NCI-H1930 (cell line): ENCODE measurements at regions not wholly inside any gene's neighbourhood (a gene's known extent, or its start where the extent isn't known, plus 50 kb on each side); places are given as distances from the start of the nearest gene placed in this dataset.
"Not testable (repeated sequence)": the region's sequence is repeated elsewhere in the genome, so short reads cannot be mapped to it uniquely, and the experiment has no call there.

Source experiments
- DNase-seq, 2 experiments: peaks; one replicate each; lab custom pipeline; 2025; lab: John Stamatoyannopoulos, UW

DNA sequence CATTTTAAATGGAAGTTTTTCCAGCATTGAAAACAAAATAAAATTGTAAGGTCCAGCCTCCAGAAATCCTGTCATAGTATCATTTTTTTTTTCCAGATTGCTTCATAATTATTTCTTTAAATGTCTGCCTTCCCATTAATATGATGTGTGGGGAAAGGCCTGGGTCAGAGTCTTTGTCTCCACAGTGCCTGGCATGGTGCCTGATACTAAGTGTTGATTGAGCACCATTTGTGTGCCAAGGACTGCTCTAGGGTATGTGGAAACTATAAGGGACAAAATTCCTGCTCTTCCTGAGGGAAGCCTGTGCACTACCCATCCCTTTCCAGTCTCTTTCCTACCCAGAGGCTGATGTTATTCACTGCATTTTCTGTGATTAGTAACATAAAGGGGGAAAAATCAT is 53.1 kb upstream of the BEND4 start:
- DNase-seq, result no peak

DNA sequence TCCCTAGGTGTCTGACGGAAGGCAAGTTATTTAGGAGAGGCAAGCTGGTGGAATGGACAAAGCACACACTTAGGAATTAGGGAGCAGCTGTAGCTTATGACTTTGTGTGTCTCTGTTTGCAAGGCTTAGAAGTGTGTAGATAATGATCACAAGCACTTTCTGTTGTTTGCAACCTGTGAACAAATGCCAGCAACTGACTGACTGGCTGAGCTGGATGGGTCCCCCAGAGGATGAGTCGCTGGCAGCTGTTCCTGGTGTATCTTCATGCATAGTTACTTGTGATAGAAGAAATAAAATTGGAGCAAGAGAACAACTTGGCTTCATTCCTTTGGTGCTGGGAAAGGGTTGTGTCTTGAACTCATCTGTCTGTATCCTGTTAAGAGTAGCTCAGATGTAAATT is 64.2 kb upstream of the BEND4 start:
- no peak for DNase-seq

DNA sequence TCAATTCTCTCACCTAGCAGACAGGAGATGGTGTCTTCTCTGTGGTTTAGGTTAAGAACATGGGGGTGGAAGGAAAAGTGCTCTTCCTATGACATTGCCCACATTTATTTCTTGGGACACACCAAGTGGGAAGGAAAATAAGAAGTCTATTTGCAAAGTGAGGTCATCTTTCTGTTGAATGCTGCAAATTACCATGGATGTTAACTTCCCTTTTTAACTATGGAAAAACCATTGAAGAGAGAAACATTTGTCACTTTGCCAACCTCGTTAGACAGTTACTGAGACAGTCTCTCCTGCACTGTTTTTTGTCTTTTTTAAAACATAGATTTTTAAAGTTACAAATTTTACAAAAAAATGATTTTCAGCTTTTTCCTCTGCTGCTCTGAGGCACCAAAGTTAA is 72.8 kb upstream of the BEND4 start:
- DNase-seq, result no peak

DNA sequence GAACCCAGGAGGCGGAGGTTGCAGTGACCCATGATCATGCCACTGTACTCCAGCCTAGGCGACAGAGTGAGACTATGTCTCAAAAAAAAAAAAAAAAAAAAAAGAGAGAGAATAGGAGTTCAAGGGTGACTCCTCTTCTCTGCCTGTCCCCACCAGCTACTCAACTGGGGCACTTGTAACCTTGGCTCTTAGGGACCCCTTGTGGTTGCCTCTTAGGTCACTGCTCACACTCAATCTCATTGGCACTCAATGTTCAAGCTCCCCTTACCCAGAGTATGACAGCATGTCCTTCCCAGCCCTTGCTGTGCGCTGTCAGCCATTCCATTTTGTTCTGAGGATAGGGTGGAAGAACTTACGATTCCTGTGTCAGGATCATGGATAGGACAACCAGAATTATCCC is 82.4 kb upstream of the BEND4 start:
- no peak for DNase-seq

DNA sequence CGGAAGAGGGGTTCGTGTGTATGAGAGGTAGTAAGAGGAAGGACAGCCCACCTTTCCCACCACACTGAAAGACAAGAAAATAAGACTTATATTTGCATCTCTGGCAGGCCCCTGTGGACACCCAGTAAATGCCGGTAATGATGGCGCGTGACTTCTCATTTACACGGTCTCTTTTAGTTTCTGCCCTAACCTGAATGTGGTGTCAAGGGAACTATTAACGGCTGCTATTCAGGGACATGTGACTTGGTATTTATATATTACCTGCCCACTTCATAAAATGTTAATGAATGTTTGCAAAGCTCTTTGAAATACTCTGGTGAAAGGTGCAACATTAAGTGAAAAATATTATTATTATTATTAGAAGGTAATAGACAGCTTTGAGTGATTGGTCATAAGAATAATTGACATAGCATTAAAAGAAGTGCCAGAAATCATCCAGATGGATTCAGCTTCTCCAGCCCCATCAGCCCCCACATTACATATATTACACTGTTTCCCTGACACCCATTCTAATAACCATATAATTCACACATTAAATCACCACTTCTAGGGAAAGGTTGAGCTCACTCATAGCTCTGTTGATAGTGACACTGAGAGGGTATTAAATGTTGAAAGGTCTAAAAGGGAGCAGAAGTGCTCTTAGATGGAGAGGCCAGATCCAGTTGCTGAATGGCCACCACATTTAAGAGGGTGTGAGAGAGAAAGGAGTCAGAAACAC is 83.0 kb upstream of the BEND4 start:
- no peak for DNase-seq

DNA sequence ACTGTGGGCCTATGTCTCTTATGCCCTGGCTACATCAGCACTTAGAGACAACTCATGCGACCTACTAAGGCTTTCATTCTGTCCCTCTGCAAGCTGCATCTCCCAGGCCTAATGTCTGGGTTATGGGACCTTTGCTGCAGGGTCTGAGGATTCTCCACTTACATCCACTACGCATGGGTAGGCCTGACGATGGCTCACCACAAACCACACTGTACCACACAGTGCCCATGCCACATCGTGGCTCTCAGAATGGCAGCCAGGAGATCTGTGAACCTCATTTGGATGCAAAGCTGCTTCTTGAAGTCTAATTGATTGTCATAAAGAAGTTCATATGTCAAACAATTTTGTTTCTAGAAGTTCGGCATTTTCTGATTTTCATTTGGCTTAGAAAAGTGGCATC is 84.6 kb upstream of the BEND4 start:
- no peak for DNase-seq

DNA sequence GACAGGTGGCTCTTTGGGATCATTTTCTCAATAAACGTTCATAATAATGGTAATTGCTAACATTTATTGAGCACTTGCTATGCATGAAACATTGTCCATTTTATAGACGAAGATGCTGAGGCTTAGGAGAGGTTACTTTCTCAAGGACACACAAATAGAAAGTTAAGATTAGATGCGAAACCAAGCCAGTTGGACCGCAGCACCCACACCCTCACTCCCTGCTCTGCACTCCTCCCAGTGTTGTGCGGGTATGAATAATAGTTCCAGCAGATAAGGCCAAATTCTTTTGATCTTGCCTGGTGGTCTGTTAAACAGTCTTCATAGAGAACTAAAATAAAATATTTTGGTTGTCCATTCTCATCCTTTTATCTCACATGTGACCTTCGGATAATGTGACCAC is 85.0 kb upstream of the BEND4 start:
- no peak for DNase-seq

DNA sequence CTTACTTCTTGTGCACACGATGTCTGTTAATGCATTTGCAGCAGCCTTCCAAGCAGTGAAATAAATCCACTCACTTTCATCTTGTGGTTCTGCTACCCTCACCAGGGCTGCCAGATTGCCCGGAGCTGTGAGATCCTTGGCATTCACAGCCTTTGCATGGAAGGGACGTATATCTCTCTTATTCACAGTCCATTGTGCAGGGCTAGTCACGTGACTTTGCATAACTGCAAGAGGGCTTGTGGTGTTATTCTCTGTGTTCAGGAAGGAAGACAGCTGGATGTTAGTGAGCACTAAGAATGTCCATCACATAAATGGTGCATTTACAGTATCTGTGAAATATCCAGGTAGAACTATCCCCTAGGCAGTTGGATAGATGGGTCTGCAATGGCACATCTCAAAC is 96.5 kb upstream of the BEND4 start:
- no peak for DNase-seq

DNA sequence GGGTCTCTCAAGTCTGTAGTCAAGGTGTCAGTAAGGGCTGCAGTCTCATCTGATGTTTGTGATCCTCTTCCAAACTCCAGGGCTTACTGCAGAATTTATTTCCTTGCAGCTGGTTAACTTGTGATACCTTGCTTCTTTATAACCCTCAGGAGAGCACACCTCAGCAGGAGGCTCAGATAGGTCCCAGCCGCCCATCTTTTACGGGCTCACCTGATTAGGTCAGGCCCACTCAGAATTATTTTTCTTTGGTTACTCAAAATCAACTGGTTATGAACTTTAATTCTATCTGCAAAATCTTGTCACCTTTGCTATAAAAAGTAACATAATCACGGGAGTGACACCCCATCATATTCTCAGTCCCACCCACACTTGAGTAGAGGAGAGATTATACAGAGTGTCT is 99.9 kb upstream of the BEND4 start:
- no peak for DNase-seq

DNA sequence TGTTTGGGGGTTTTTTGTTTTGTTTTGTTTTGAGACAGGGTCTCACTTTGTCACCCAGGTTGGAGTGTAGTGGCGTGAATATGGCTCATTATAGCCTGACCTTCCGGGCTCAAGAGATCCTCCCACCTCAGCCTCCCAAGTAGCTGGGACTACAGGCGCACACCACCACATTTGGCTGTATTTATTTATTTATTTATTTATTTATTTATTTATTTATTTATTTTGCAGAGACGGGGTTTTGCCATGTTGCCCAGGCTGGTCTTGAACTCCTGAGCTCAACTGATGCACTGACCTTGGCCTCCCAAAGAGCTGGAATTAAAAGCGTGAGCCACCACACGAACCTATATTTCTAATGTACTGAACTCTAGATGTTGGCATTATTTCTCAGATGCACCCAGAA is 105.2 kb upstream of the BEND4 start:
- not testable (repeated sequence) for DNase-seq

DNA sequence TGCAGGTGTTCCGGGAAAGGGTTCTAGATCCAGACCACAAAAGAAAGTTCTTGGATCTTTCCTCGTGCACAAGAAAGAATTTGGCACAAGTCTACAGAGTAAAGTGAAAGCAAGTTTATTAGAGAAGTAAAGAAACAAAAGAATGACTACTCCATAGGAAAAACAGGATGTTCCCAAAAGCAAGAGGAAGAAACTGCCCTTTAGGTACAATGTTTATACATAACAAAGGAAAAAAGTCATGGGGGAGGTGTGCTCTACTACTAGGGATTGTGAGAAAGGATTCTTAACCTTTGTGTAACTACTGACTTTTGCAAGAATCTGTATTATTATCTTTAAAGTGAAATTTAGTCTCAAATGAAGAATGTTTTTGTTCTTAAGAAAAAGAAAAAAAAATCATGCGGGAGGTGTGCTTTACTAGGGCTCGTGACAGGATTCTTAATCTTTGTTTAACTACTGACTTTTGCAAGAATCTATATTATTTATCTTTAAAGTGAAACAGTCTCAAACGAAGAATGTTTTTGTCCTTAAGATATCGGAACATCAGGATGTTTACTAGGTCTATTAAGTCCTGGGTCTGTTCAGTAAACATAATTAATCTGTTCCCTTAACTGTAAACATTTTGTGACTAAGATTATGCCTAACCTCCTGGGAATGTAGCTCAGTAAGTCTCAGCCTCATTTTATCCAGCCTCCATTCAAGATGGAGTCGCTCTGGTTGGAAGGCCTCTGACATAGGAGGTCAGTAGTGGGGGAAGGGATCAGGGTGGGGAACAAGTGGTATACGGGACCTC is 110.4 kb upstream of the BEND4 start:
- no peak for DNase-seq

DNA sequence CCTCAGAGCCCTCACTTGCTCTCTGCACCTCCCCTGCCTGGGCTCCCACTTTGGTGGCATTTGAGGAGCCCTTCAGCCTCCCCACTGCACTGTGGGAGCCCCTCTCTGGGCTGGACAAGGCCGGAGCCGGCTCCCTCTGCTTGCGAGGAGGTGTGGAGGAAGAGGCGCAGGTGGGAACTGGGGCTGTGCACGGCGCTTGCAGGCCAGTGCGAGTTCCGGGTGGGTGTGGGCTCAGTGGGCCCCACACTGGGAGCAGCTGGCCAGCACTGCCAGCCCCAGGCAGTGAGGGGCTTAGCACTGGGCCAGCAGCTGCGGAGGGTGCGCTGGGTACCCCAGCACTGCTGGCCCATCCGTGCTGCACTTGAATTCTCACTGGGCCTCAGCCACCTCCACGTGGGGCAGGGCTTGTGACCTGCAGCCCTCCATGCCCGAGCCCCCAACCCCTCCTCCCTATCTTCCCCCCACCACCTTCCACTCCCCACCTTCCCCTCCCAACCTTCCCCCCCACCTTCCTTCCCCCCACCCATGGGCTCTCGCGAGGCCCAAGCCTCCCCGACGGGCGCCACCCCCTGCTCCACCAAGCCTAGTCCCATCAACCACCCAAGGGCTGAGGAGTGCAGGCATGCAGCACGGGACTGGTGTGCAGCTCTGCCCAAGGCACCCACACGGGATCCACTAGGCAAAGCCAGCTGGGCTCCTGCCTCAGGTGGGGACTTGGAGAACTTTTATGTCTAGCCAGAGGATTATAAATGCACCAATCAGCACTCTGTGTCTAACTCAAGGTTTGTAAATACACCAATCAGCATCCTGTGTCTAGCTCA is 113.5 kb upstream of the BEND4 start:
- DNase-seq, result no peak

DNA sequence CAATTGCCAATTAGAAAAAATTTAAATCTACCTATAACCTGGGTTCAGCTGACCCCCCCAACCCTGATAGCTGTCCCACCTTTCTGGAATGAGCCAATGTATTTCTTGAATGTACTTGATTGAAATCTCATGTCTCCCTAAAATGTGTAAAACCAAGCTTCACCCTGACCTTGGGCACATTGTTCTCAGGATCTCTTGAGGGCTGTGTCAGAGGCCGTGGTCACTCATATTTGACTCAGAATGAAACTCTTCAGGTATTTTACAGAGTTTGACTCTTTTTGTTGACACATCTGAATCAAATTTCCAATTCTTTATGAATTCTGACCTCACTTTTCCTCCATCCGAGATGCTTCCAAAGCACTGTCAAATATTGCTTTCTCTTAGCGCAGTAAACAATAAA is 115.3 kb upstream of the BEND4 start:
- DNase-seq, result no peak

DNA sequence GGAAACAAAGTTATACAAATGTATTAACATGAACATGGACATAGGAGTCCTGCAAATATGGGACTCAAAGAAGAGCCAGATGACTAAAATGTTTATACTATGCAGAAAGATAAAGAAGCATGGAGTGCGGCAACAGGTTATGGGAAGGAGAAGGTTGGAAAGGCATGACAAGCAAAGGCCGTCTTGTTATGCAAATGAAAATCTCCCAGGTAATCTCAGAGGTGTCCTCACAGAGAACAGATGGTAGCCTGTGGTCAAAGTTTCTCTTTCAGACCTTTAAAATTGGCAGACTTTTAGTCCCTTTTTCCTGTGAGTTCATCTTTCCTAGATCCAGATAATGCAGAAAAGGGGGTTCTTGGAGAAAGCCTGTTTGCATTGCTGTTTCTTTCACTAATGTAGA is 116.4 kb upstream of the BEND4 start:
- DNase-seq, result no peak

DNA sequence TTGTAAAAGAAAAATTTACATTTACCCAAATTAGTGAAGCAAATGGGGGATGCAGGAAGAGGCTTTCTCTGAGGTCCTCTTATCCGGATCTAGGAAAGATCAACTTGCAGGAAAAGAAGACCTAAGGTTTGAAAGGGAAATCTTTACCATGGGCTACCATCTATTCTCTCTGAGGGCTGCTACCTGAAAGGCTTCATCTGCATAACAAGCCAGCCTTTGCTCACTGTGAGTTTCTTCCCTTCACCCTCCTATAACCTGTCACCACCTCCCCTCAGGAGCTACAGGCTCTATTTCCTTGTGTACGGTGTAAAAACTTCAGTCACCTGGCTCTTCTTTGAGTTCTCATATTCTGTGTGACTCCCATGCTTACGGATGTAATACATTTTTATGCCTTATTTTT is 118.6 kb upstream of the BEND4 start:
- DNase-seq, result no peak

DNA sequence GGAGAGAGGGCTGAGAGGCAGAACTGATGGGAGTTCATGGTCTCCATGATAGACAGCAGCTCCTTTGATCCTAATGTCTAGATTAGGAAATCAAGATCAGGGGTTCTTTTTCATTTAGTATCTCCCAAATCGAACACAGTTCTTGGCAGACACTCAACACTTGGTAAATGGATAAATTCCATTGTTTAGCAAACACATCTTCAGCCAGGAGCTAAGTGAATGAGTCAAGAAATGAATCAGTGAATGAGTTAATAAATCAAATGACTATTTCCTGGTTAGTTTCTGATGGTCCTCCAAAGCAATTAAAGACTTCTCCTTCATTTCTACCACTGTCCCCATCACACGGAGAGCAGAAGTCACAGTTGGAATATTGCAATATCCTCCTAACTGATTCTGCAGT is 120.0 kb upstream of the SHISA3 start:
- DNase-seq, result no peak

DNA sequence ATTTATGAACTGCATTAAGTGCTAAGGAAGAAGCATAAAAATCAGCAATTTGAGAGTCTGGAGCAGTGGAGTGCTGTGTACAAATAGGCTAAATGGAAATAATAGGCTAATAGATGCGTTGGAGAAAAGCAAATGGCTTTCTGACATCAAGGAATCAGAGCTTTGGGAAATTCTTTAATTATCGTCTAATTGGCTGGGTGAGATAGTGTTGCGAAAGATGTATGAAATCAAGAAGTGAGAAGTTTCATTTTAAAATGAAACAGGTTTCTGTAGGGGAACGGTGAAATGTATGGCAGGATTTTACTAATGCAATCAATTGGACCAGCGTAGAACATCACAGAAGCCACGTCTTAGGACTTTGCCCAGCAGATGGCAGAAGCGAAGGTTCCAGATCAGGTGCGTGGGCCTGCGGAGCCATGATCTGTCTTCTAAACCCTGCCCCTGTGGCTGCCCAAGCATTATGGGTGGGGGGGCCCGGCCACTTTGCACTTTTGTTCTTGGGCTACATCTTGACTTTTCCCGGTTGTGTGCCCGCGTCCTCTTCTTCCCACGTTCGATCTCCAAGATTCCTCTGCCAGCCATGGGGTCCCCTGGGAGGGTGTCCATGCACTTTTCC is 118.5 kb upstream of the SHISA3 start:
- DNase-seq, result no peak

DNA sequence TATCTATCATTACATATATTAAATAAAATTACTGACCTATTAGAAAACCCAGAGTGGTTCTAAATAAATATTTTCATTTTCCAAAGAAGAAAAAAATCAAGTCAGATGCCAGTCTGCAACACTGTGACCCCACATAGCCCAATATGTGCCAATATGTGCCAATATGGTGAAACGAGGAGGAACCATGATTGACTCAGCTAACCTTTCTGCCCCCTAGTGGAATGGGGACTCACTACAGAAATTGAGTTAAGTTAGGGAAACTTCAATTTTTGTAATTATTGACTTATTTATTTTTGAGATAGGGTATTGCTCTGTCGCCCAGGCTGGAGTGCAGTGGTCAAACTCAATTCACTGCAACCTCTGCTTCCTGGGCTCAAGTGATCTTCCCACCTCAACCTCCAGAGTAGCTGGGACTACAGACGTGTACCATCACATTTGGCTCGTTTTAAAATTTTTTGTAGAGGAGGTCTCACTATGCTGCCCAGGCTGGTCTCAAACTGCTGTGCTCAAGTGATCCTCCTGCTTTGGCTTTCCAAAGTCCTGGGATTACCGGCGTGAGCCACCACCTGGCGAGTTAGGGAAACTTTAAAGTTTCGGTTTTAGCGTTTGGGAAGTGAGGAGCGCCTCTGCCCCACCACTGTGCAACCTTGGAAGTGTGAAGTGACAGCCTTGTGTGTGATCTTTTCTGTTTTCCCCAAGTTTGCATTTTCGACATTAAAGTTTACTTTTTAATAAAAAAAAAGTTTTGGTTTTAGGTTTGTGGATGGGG is 116.8 kb upstream of the SHISA3 start:
- DNase-seq, result no peak

DNA sequence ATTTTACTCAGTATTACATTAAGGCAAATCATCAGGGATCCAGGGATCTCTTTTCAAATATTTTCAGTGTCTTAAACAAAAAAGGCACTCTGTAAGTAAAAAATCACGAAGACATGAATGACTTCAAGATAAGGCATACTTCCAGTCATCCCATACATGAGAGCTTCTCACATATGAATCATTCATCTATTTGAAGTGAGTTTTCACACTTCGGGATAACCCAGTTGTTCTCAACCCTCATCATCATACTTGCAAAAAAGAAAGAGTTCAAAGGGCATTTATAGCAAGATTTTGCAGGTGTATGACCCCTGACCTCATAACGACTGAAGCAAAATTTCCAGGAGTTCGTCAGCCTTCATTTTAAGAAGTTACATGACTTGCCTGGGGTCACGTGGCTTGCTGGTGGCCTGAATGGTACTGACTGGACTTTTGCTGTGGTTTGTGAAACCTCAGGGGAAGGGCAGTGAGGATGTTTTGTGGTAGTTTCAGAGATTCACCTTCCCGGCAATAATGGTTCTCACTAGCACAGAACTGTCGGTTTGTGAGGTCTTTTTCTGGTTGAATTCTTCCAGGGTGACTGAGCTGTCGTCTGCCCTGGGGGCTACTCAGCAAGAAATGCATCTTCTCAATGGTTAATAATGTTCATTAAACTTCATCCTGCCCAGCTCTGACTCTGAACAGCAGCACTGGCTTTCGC is 115.8 kb upstream of the SHISA3 start:
- no peak for DNase-seq

DNA sequence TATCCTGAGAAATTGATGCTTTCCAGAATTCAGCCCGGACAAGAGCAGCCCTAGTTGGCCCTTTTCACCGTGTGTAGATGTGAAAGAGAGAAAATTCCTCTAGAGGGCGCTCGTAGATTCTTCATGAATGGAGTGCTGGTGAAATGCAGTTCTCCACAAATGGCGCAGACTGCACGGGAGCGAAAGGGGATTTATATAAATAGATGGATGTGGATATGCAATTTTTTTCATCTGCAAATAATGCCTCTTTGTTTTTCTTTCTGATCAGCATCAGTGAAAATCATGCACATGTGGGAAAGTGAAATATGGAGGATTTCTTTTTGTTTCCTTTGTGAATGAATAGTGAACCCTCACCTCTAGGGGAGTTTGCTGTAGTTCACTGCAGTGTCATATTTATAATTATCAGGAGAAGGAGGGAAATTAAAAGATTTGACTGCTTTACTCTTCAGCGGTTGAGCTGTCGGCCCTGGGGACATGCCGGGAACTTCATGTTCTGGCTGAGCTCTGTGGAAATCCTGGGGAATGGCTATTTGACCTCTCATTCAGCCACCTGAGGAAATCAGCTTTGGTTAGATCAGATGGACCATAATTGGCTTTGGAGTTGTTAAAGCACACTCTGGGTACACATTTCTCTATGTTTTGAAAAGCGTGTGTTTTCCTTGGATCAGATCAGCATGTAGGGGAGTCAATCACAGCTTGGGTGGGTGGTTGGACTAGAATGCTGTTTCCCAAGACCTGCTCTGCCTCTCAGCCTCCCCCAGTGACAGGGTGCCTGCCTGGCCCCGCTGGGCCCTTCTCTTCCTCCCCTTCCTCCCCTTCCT is 115.0 kb upstream of the SHISA3 start:
- DNase-seq, result peak; percentile 61 to 71
